Ovary (tissue), 7 donors: ENCODE measurements at regions not wholly inside any gene's neighbourhood (a gene's known extent, or its start where the extent isn't known, plus 50 kb on each side); places are given as distances from the start of the nearest gene placed in this dataset.

ENCODE experiments used
- DNase-seq, 5 donors: peaks; one replicate each; pipeline ENCODE4 v3.0.0-alpha.2; 2019 to 2020
- H3K27ac ChIP-seq, 2 donors: fragments of 200-600 bp; one replicate each; pipeline versions ENCODE4 v1.5.1 to v1.8.0; 2019 to 2022
- H3K27me3 ChIP-seq: fragments of 200-600 bp; one replicate; pipeline ENCODE4 v1.8.0; 2022
- H3K36me3 ChIP-seq: fragments of 200-600 bp; sonication (generic); one replicate; pipeline ENCODE4 v1.5.1; 2019
- H3K4me1 ChIP-seq: one replicate; pipeline ENCODE4 v1.8.1; 2013; ENCODE audit warnings: mild to moderate bottlenecking, moderate library complexity; ENCODE audit not compliant: insufficient read depth
- H3K4me3 ChIP-seq: fragments of 200-600 bp; sonication (generic); one replicate; pipeline ENCODE4 v1.5.1; 2017
- H3K9me3 ChIP-seq, 2 donors: fragments of 200-600 bp in 1 of 2; sonication (generic) in 1 of 2; one replicate each; pipeline versions ENCODE4 v1.5.1 to v1.8.1; 2013 to 2019; ENCODE audit warnings: mild to moderate bottlenecking in 1 of 2, moderate library complexity in 1 of 2
- CTCF ChIP-seq, 3 donors: fragments of 450-650 bp in 2 of 3; fragments of 200-600 bp in 1 of 3; IDR thresholded peaks; one replicate each; pipeline versions ENCODE4 v1.5.1 to v1.8.0; 2016 to 2022; ENCODE audit warnings: antibody characterized with exemption in 3 of 3, mild to moderate bottlenecking in 1 of 3
- EP300 ChIP-seq: sonication (generic); formaldehyde crosslinking; IDR thresholded peaks from one replicate; pipeline ENCODE4 v1.6.1; 2017; ENCODE audit warnings: antibody characterized with exemption
- POLR2A ChIP-seq: fragments of 450-650 bp; IDR thresholded peaks from one replicate; pipeline ENCODE4 v1.6.1; 2017; ENCODE audit warnings: antibody characterized with exemption, mild to moderate bottlenecking, moderate library complexity
- WGBS, 3 donors: extraction: QIAGEN DNeasy Blood & Tissue Kit in 1 of 3; methylation state at CpG; one replicate each; pipeline versions ENCODE4 v1.1.5 to v1.1.7; 2013 to 2017; 5-methylcytosine and 5-hydroxymethylcytosine counted together
- intact Hi-C, 4 donors: fragments of 100-400 bp; cut with DNase I; formaldehyde crosslinking; loops; one replicate each; pipeline versions ENCODE4 v1.11.0 to v1.15.1; 2022 to 2023
- donor health status: DM: no; HTN: no; CAD: no; lungs with moderate emphysema.
- donor health status: DM: no; HTN: no; CAD: no.
- donor health status: Bipolar disorder and iron deficiency.
- donor health status: DM: no; HTN: no; CAD: no.
- donor health status: DM: yes; HTN: yes; CAD: no.

- no peak for DNase-seq
- H3K4me1 ChIP-seq = no peaks in the 10 kb centered on the region
- no peak overlapping the region for H3K4me3 ChIP-seq
- H3K27ac ChIP-seq = no peak overlapping the region
- H3K9me3 ChIP-seq = no peaks in the 10 kb centered on the region
- TF ChIP-seq POLR2A (no peak), EP300 (no peak), CTCF (IDR thresholded peaks at IDR 0.05) (no peak)
- no peaks in the 10 kb centered on the region for H3K27me3 ChIP-seq
- intact Hi-C loops = no loop called here
- WGBS, 3 donors = 10 to 47% (median 21%) methylated on average over 3 of the region's 3 CpGs
- H3K36me3 ChIP-seq = no peaks in the 10 kb centered on the region
These were observed 617.1 kb downstream of the PRELID2 start for GRCh38 chr5:145218019-145218418.

DNA sequence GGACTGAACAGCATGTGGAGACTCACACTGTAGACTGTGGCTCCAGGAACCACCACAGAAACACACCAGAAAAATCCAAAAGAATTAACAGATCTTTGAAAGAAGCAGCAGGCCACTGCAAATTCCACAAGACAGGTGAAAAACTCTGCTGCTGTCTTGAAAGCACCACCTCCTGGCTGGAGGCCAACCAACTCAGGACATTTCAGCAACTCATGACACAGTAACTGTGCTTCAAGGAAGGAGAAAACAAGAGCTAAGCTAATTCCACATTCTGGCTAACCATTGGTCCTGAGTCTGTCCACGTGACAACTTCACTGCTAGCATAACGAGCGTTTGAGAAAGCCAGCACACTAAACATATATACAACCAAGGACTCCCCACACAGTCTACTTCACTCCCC, 625.1 kb downstream of the PRELID2 start:
- Histone ChIP-seq H3K9me3 (no peaks in the 10 kb centered on the region), H3K4me3 (no peak overlapping the region), H3K27me3 (no peaks in the 10 kb centered on the region), H3K27ac (no peak overlapping the region), H3K36me3 (no peaks in the 10 kb centered on the region), H3K4me1 (no peaks in the 10 kb centered on the region)
- 88 to 94% (median 92%) methylated on average over 3 of the region's 3 CpGs for WGBS, 3 donors
- no peak for DNase-seq
- intact Hi-C loops = no loop called here
- TF ChIP-seq CTCF (IDR thresholded peaks at IDR 0.05) = no peak
- TF ChIP-seq EP300 = no peak
- TF ChIP-seq POLR2A = no peak

DNA sequence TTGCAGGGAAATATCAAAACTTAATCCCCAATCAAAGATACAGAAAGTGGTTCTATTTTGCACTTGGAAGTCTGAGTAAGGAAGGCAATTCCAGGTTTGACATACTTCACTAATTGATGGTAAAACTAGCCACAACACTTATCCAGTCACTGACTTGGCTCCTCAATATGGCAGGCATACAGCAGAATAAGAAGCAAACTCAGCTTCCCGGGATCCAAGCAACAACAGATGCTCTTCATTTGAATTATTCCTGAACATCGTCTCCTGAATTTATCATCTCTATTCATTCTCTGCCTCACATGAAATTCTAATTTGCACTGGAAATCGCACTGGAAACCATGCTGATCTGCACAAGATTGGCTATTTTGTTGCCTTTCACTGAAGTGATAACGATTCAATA, 629.6 kb downstream of the PRELID2 start:
- Histone ChIP-seq H3K4me3 (no peak overlapping the region), H3K27me3 (no peaks in the 10 kb centered on the region), H3K27ac (no peak overlapping the region), H3K9me3 (no peaks in the 10 kb centered on the region), H3K36me3 (no peaks in the 10 kb centered on the region), H3K4me1 (no peaks in the 10 kb centered on the region)
- intact Hi-C loops = no loop called here
- no peak for TF ChIP-seq POLR2A
- DNase-seq = no peak
- WGBS, 3 donors = 59 to 66% (median 61%) methylated on average over 4 of the region's 4 CpGs

DNA sequence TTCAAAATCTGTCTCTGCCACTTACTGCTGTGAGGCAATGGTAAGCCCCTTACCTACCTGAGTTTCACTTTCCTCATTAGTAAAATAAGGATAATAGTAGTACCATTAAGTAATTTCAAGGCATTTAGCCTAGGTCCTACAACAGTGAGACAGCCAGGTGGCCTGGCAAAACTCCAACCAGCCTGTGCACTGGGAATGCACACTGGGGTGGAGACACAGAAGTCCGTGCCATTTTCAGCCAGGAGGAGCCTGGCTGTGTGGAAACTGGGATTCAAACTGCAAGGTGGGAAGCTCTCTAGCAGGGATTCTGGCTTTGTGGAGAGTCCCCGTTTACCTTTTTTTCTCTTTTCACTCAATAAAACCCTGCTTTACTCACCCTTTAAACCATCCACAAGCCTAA, 630.4 kb downstream of the PRELID2 start:
- DNase-seq = no peak
- intact Hi-C loops = no loop called here
- Histone ChIP-seq H3K27ac (no peak overlapping the region), H3K4me3 (no peak overlapping the region), H3K36me3 (no peaks in the 10 kb centered on the region), H3K9me3 (no peaks in the 10 kb centered on the region), H3K27me3 (no peaks in the 10 kb centered on the region), H3K4me1 (no peaks in the 10 kb centered on the region)
- 32 to 55% (median 42%) methylated on average over 2 of the region's 2 CpGs for whole genome bisulfite sequencing, 3 donors
- TF ChIP-seq POLR2A = no peak
- TF ChIP-seq EP300 = no peak
- TF ChIP-seq CTCF (IDR thresholded peaks at IDR 0.05) = no peak

DNA sequence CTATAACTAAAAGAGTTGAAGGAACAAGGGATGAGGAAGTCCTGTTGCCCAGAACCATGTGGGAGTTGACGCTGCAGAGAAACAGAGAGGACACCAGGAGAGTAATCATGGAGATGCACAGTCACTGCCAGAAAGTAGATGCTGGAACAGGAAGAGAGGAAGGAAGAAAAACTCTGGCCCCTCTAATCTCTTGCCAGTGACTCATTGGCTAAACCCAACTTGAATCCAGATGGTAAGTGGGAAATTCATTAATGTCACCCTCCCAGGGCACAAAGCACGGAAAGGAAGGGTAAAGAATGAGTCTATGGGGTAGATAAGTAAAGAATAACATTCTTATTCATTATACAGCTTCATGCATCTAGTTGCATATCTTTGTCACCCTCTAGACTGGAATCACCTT, 631.9 kb downstream of the PRELID2 start:
- no peaks in the 10 kb centered on the region for H3K9me3 ChIP-seq
- H3K4me1 ChIP-seq = no peaks in the 10 kb centered on the region
- WGBS, 3 donors = 80 to 83% (median 81%) methylated on average over 2 of the region's 2 CpGs
- intact Hi-C loops = loop anchor here in 1 of 4 donors (1.0 kb wide), 1 partner anchor 37 kb away; no protein-coding TSS in a partner anchor
- no peak overlapping the region for H3K27ac ChIP-seq
- no peak for DNase-seq
- H3K27me3 ChIP-seq = no peaks in the 10 kb centered on the region
- no peak overlapping the region for H3K4me3 ChIP-seq
- no peak for TF ChIP-seq EP300
- TF ChIP-seq CTCF (IDR thresholded peaks at IDR 0.05) = no peak
- no peak for TF ChIP-seq POLR2A
- no peaks in the 10 kb centered on the region for H3K36me3 ChIP-seq
